Gastrocnemius medialis (tissue), 4 donors: ENCODE measurements at regions not wholly inside any gene's neighbourhood (a gene's known extent, or its start where the extent isn't known, plus 50 kb on each side); places are given as distances from the start of the nearest gene placed in this dataset.
"Not testable (repeated sequence)": the region's sequence is repeated elsewhere in the genome, so short reads cannot be mapped to it uniquely, and the experiment has no call there.

Experiments
- ATAC-seq, 2 donors: fragments of 150-250 bp; one replicate each; pipeline ENCODE4 v1.9.1; 2016
- DNase-seq, 2 donors: peaks; one replicate each; pipeline ENCODE4 v3.0.0-alpha.2; 2019
- H3K27ac ChIP-seq, 4 donors: fragments of 200-600 bp; sonication (generic); 1 replicate in 1 of 4; 2 replicates in 3 of 4; pipeline ENCODE4 v1.5.1; 2016 to 2018; ENCODE audit warnings: mild to moderate bottlenecking in 2 of 4, moderate library complexity in 1 of 4
- H3K27me3 ChIP-seq, 3 donors: fragments of 200-600 bp; sonication (generic) in 2 of 3; 1 replicate in 1 of 3; 2 replicates in 2 of 3; pipeline versions ENCODE4 v1.5.1 to v1.6.0; 2016 to 2019; ENCODE audit warnings: mild to moderate bottlenecking in 1 of 3, moderate library complexity in 1 of 3
- H3K36me3 ChIP-seq, 2 donors: fragments of 200-600 bp; sonication (generic) in 1 of 2; one replicate each; pipeline ENCODE4 v1.5.1; 2017 to 2018
- H3K4me1 ChIP-seq, 2 donors: fragments of 200-600 bp; sonication (generic) in 1 of 2; one replicate each; pipeline ENCODE4 v1.5.1; 2016 to 2017; ENCODE audit warnings: mild to moderate bottlenecking in 2 of 2
- H3K4me3 ChIP-seq, 4 donors: fragments of 200-600 bp; sonication (generic) in 3 of 4; 1 replicate in 1 of 4; 2 replicates in 3 of 4; pipeline ENCODE4 v1.5.1; 2016 to 2019; ENCODE audit warnings: mild to moderate bottlenecking in 2 of 4
- H3K9me3 ChIP-seq, 3 donors: fragments of 200-600 bp; sonication (generic) in 2 of 3; 1 replicate in 1 of 3; 2 replicates in 2 of 3; pipeline ENCODE4 v1.5.1; 2016 to 2019
- CTCF ChIP-seq, 5 experiments: fragments of 450-650 bp in 3 of 5; fragments of 200-600 bp in 2 of 5; sonication (generic) in 2 of 5; IDR thresholded peaks in 4 of 5; conservative IDR thresholded peaks in 1 of 5; 1 replicate in 4 of 5; 2 replicates in 1 of 5; pipeline ENCODE4 v1.5.1; 2016 to 2019; ENCODE audit warnings: antibody characterized with exemption in 5 of 5, mild to moderate bottlenecking in 3 of 5, moderate library complexity in 3 of 5
- POLR2A ChIP-seq, 2 donors: fragments of 450-650 bp; IDR thresholded peaks; one replicate each; pipeline ENCODE4 v1.6.1; 2017; ENCODE audit warnings: antibody characterized with exemption in 2 of 2, mild to moderate bottlenecking in 2 of 2, moderate library complexity in 2 of 2
- in situ Hi-C, 4 donors: fragments of 200-750 bp; cut with MboI; loops; one replicate each; pipeline versions ENCODE4 v1.15.0 to v1.8.0; 2017; ENCODE audit warnings: low sequenced_read_pairs in 4 of 4
- intact Hi-C: fragments of 100-400 bp; cut with DNase I; formaldehyde crosslinking; loops from one replicate; pipeline ENCODE4 v1.15.1; 2023; ENCODE audit warnings: low total_unique reads

- Histone ChIP-seq H3K27ac (no peak overlapping the region), H3K27me3 (no peaks in the 10 kb centered on the region), H3K4me1 (no peaks in the 10 kb centered on the region), H3K9me3 (no peaks in the 10 kb centered on the region), H3K36me3 (no peaks in the 10 kb centered on the region), H3K4me3 (no peak overlapping the region)
- ATAC-seq (no peak), DNase-seq (no peak)
- intact Hi-C loops (no loop called here), in situ Hi-C loops (no loop called here)
- no peak for TF ChIP-seq POLR2A (IDR thresholded peaks at IDR 0.05)
- TF ChIP-seq CTCF (IDR thresholded peaks at IDR 0.05 in 4 of 5, conservative IDR thresholded peaks at IDR 0.05 in 1 of 5): no peak
These were observed 124.6 kb downstream of the RRAGB start for GRCh38 chrX:55841962-55842752.

- H3K27ac ChIP-seq, H3K4me1 ChIP-seq, H3K27me3 ChIP-seq, H3K4me3 ChIP-seq, H3K9me3 ChIP-seq, H3K36me3 ChIP-seq, ATAC-seq, in situ Hi-C loops, intact Hi-C loops, DNase-seq: not testable (repeated sequence)
These were observed 149.2 kb downstream of the RRAGB start for GRCh38 chrX:55866779-55867178.

- in situ Hi-C loops: no loop called here
- H3K9me3 ChIP-seq: no peaks in the 10 kb centered on the region
- ATAC-seq: no peak
These were observed 149.7 kb downstream of the RRAGB start for GRCh38 chrX:55867181-55867651.

GRCh38 chrX:55867708-55868107, 150.2 kb downstream of the RRAGB start:
- no peaks in the 10 kb centered on the region for H3K4me1 ChIP-seq
- H3K36me3 ChIP-seq: no peaks in the 10 kb centered on the region
- no peaks in the 10 kb centered on the region for H3K27me3 ChIP-seq
- no peak for TF ChIP-seq POLR2A (IDR thresholded peaks at IDR 0.05)
- TF ChIP-seq CTCF (IDR thresholded peaks at IDR 0.05 in 4 of 5, conservative IDR thresholded peaks at IDR 0.05 in 1 of 5): no peak
- no peak overlapping the region for H3K27ac ChIP-seq
- in situ Hi-C loops (no loop called here), intact Hi-C loops (no loop called here)
- no peaks in the 10 kb centered on the region for H3K9me3 ChIP-seq
- DNase-seq (no peak), ATAC-seq (no peak)
- no peak overlapping the region for H3K4me3 ChIP-seq

More at GRCh38 chrX:55867181-55867651, 149.7 kb downstream of the RRAGB start:
- H3K36me3 ChIP-seq: no peaks in the 10 kb centered on the region
- no peaks in the 10 kb centered on the region for H3K27me3 ChIP-seq
- intact Hi-C loops: no loop called here
- H3K4me3 ChIP-seq: no peak overlapping the region
- H3K27ac ChIP-seq: no peak overlapping the region
- TF ChIP-seq POLR2A (IDR thresholded peaks at IDR 0.05): no peak
- no peak for TF ChIP-seq CTCF (IDR thresholded peaks at IDR 0.05 in 4 of 5, conservative IDR thresholded peaks at IDR 0.05 in 1 of 5)
- DNase-seq: no peak
- no peaks in the 10 kb centered on the region for H3K4me1 ChIP-seq

GRCh38 chrX:55874807-55875206, 157.3 kb downstream of the RRAGB start:
- H3K27me3 ChIP-seq: no peaks in the 10 kb centered on the region
- TF ChIP-seq POLR2A (IDR thresholded peaks at IDR 0.05) (no peak), CTCF (IDR thresholded peaks at IDR 0.05 in 4 of 5, conservative IDR thresholded peaks at IDR 0.05 in 1 of 5) (no peak)
- DNase-seq (no peak), ATAC-seq (no peak)
- H3K9me3 ChIP-seq: no peaks in the 10 kb centered on the region
- no peak overlapping the region for H3K27ac ChIP-seq
- no peaks in the 10 kb centered on the region for H3K36me3 ChIP-seq
- intact Hi-C loops (no loop called here), in situ Hi-C loops (no loop called here)
- no peak overlapping the region for H3K4me3 ChIP-seq
- no peaks in the 10 kb centered on the region for H3K4me1 ChIP-seq

GRCh38 chrX:55883541-55883940, 166.0 kb downstream of the RRAGB start:
- H3K9me3 ChIP-seq, ATAC-seq, H3K4me3 ChIP-seq, H3K4me1 ChIP-seq, in situ Hi-C loops, H3K36me3 ChIP-seq, DNase-seq, H3K27ac ChIP-seq, H3K27me3 ChIP-seq, intact Hi-C loops: not testable (repeated sequence)
